HepG2 (cell line): ENCODE measurements at regions not wholly inside any gene's neighbourhood (a gene's known extent, or its start where the extent isn't known, plus 50 kb on each side); places are given as distances from the start of the nearest gene placed in this dataset.
A peak's percentile ranks its signal among the peaks of the same experiment; 100 is the strongest.

Experiments
- ATRX ChIP-seq: sonication (generic); formaldehyde crosslinking; IDR thresholded peaks from 2 replicates; pipeline ENCODE4 v1.4.0; 2020; ENCODE audit warnings: missing genetic modification reagents, borderline replicate concordance
- DBP ChIP-seq: sonication (generic); formaldehyde crosslinking; IDR thresholded peaks from 2 replicates; pipeline ENCODE4 v1.4.0; 2020; ENCODE audit warnings: missing genetic modification reagents; ENCODE audit errors: not compliant biosample characterization
- FOSL2 ChIP-seq: sonication (generic); formaldehyde crosslinking; IDR thresholded peaks from 2 replicates; pipeline ENCODE4 v1.4.0; 2020; ENCODE audit warnings: missing genetic modification reagents
- HMG20A ChIP-seq: IDR thresholded peaks from 2 replicates; pipeline ENCODE4 v1.6.1; 2016; ENCODE audit warnings: borderline replicate concordance
- ISL2 ChIP-seq: sonication (generic); formaldehyde crosslinking; IDR thresholded peaks from 2 replicates; pipeline ENCODE4 v1.5.0; 2020; ENCODE audit warnings: missing genetic modification reagents
- NFKBIZ ChIP-seq: IDR thresholded peaks from 2 replicates; pipeline ENCODE4 v1.6.1; 2018; ENCODE audit warnings: missing genetic modification reagents, missing compliant biosample characterization
- NR2F6 ChIP-seq, 2 experiments: IDR thresholded peaks; 2 replicates each; pipeline ENCODE4 v1.6.1; 2016; ENCODE audit warnings: antibody characterized with exemption in 1 of 2, mild to moderate bottlenecking in 1 of 2
- PBX2 ChIP-seq: IDR thresholded peaks from 2 replicates; pipeline ENCODE4 v1.6.1; 2016; ENCODE audit warnings: control low read depth
- PHB2 ChIP-seq: fragments of 450-650 bp; IDR thresholded peaks from 2 replicates; pipeline ENCODE4 v1.6.1; 2018; ENCODE audit not compliant: partially characterized antibody
- RERE ChIP-seq: IDR thresholded peaks from 2 replicates; pipeline ENCODE4 v1.6.1; 2016; ENCODE audit warnings: low read depth, missing genetic modification reagents, missing compliant biosample characterization
- SMAD3 ChIP-seq: sonication (generic); formaldehyde crosslinking; IDR thresholded peaks from 2 replicates; pipeline ENCODE4 v1.4.0; 2020; ENCODE audit warnings: missing genetic modification reagents
- TFE3 ChIP-seq: IDR thresholded peaks from 2 replicates; pipeline ENCODE4 v1.6.1; 2016
- ZBTB21 ChIP-seq: sonication (generic); formaldehyde crosslinking; IDR thresholded peaks from 2 replicates; pipeline ENCODE4 v1.4.0; 2020; ENCODE audit warnings: missing genetic modification reagents
- ZBTB34 ChIP-seq: sonication (generic); formaldehyde crosslinking; IDR thresholded peaks from 2 replicates; pipeline ENCODE4 v1.8.0; 2022; ENCODE audit warnings: mild to moderate bottlenecking, missing genetic modification reagents
- ZMAT5 ChIP-seq: sonication (generic); formaldehyde crosslinking; IDR thresholded peaks from 2 replicates; pipeline ENCODE4 v1.5.0; 2020; ENCODE audit warnings: mild to moderate bottlenecking, low read depth, missing genetic modification reagents, borderline replicate concordance
- ZNF121 ChIP-seq: sonication (generic); formaldehyde crosslinking; IDR thresholded peaks from 2 replicates; pipeline ENCODE4 v1.5.0; 2020; ENCODE audit warnings: mild to moderate bottlenecking, missing genetic modification reagents
- ZNF224 ChIP-seq: sonication (generic); formaldehyde crosslinking; IDR thresholded peaks from 2 replicates; pipeline ENCODE4 v1.5.0; 2020; ENCODE audit warnings: mild to moderate bottlenecking, missing genetic modification reagents
- ZNF3 ChIP-seq: IDR thresholded peaks from 2 replicates; pipeline ENCODE4 v1.7.0; 2017; ENCODE audit warnings: inconsistent platforms
- ZNF331 ChIP-seq: sonication (generic); formaldehyde crosslinking; IDR thresholded peaks from 2 replicates; pipeline ENCODE4 v1.4.0; 2020; ENCODE audit warnings: missing genetic modification reagents
- ZNF546 ChIP-seq: sonication (generic); formaldehyde crosslinking; conservative IDR thresholded peaks from 2 replicates; pipeline ENCODE4 v1.8.1; 2023; ENCODE audit warnings: mild to moderate bottlenecking, missing genetic modification reagents
- ZNF766 ChIP-seq: sonication (generic); formaldehyde crosslinking; IDR thresholded peaks from 2 replicates; pipeline ENCODE4 v1.5.0; 2020; ENCODE audit warnings: missing genetic modification reagents, borderline replicate concordance

- TF ChIP-seq PBX2 (no peak), HMG20A (CRISPR knock-in tag) (peak; percentile 69; the same call in 1 of the 2 replicates), ZNF3 (CRISPR knock-in tag) (peak; percentile 93), SMAD3 (no peak), ATRX (CRISPR knock-in tag) (no peak), ZNF121 (no peak), TFE3 (CRISPR knock-in tag) (peak; percentile 81), DBP (no peak), RERE (CRISPR knock-in tag) (no peak), ZBTB21 (CRISPR knock-in tag) (peak; percentile 34; the same call in 1 of the 2 replicates), NR2F6 (IDR thresholded peaks at IDR 0.05) (peak; percentile 68), NR2F6 (CRISPR knock-in tag; IDR thresholded peaks at IDR 0.05) (peak; percentile 72), ZNF766 (CRISPR knock-in tag) (no peak), FOSL2 (CRISPR knock-in tag) (peak; percentile 49; the same call in 1 of the 2 replicates), PHB2 (no peak), ISL2 (CRISPR knock-in tag) (peak; percentile 88), ZBTB34 (CRISPR knock-in tag) (0 out of 2 replicates have a peak, but pooled peaks have one; percentile 39), ZNF546 (CRISPR knock-in tag) (no peak), ZNF224 (CRISPR knock-in tag) (no peak), ZNF331 (CRISPR knock-in tag) (0 out of 2 replicates have a peak, but pooled peaks have one; percentile 10), ZMAT5 (CRISPR knock-in tag) (no peak), NFKBIZ (no peak; the same call in 1 of the 2 replicates)
Measured at GRCh38 chr5:116858705-116859333, 284.2 kb upstream of the SEMA6A start (continued).
